Prostate gland (tissue), 2 donors: ENCODE measurements at regions not wholly inside any gene's neighbourhood (a gene's known extent, or its start where the extent isn't known, plus 50 kb on each side); places are given as distances from the start of the nearest gene placed in this dataset.

Experiments used
- DNase-seq: peaks from one replicate; pipeline ENCODE4 v3.0.0-alpha.2; 2019; ENCODE audit warnings: low spot score
- H3K27ac ChIP-seq, 2 donors: fragments of 200-600 bp; sonication (generic); 2 replicates each; pipeline ENCODE4 v1.5.1; 2017 to 2019
- H3K27me3 ChIP-seq: fragments of 200-600 bp; sonication (generic); replicated peaks from 2 replicates; pipeline ENCODE4 v1.5.1; 2019; ENCODE audit not compliant: insufficient read depth
- H3K36me3 ChIP-seq, 2 donors: fragments of 200-600 bp; sonication (generic); 1 replicate in 1 of 2; 2 replicates in 1 of 2; pipeline versions ENCODE4 v1.5.1 to v1.8.1; 2017 to 2019
- H3K4me1 ChIP-seq: fragments of 200-600 bp; sonication (generic); replicated peaks from 2 replicates; pipeline ENCODE4 v1.5.1; 2019
- H3K4me3 ChIP-seq, 2 donors: fragments of 200-600 bp; sonication (generic); 2 replicates each; pipeline ENCODE4 v1.5.1; 2017 to 2019
- H3K9me3 ChIP-seq: fragments of 200-600 bp; sonication (generic); 2 replicates; pipeline ENCODE4 v1.5.1; 2017
- POLR2A ChIP-seq: fragments of 450-650 bp; IDR thresholded peaks from one replicate; pipeline ENCODE4 v1.6.1; 2016; ENCODE audit warnings: antibody characterized with exemption, mild to moderate bottlenecking
- POLR2AphosphoS5 ChIP-seq: sonication (generic); formaldehyde crosslinking; IDR thresholded peaks from one replicate; pipeline ENCODE4 v1.6.1; 2017; ENCODE audit warnings: antibody characterized with exemption
- WGBS: methylation state at CpG from one replicate; pipeline ENCODE4 v1.1.5; 2018; 5-methylcytosine and 5-hydroxymethylcytosine counted together
- intact Hi-C: fragments of 100-400 bp; cut with DNase I; formaldehyde crosslinking; loops from one replicate; pipeline ENCODE4 v1.14.2; 2022
- TF ChIP-seq, protein P1 (sequence below), 4 experiments: fragments of 200-600 bp in 2 of 4; fragments of 450-650 bp in 2 of 4; sonication (generic) in 2 of 4; IDR thresholded peaks; 1 replicate in 3 of 4; 2 replicates in 1 of 4; pipeline ENCODE4 v1.5.1; 2016 to 2019; ENCODE audit warnings: antibody characterized with exemption in 4 of 4, mild to moderate bottlenecking in 2 of 4, moderate library complexity in 2 of 4

- H3K9me3 ChIP-seq = no peaks in the 10 kb centered on the region
- no peaks in the 10 kb centered on the region for H3K4me1 ChIP-seq
- H3K4me3 ChIP-seq = no peak overlapping the region
- TF ChIP-seq POLR2A (no peak), POLR2AphosphoS5 (no peak)
- TF ChIP-seq, protein P1, sequence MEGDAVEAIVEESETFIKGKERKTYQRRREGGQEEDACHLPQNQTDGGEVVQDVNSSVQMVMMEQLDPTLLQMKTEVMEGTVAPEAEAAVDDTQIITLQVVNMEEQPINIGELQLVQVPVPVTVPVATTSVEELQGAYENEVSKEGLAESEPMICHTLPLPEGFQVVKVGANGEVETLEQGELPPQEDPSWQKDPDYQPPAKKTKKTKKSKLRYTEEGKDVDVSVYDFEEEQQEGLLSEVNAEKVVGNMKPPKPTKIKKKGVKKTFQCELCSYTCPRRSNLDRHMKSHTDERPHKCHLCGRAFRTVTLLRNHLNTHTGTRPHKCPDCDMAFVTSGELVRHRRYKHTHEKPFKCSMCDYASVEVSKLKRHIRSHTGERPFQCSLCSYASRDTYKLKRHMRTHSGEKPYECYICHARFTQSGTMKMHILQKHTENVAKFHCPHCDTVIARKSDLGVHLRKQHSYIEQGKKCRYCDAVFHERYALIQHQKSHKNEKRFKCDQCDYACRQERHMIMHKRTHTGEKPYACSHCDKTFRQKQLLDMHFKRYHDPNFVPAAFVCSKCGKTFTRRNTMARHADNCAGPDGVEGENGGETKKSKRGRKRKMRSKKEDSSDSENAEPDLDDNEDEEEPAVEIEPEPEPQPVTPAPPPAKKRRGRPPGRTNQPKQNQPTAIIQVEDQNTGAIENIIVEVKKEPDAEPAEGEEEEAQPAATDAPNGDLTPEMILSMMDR (IDR thresholded peaks at IDR 0.05) = no peak
- intact Hi-C loops = no loop called here
- H3K27ac ChIP-seq = no peak overlapping the region
- H3K27me3 ChIP-seq = no peaks in the 10 kb centered on the region
- no peak for DNase-seq
- H3K36me3 ChIP-seq = no peaks in the 10 kb centered on the region
Measured at GRCh38 chr4:96739101-96739500, 899.2 kb downstream of the PDHA2 start.

DNA sequence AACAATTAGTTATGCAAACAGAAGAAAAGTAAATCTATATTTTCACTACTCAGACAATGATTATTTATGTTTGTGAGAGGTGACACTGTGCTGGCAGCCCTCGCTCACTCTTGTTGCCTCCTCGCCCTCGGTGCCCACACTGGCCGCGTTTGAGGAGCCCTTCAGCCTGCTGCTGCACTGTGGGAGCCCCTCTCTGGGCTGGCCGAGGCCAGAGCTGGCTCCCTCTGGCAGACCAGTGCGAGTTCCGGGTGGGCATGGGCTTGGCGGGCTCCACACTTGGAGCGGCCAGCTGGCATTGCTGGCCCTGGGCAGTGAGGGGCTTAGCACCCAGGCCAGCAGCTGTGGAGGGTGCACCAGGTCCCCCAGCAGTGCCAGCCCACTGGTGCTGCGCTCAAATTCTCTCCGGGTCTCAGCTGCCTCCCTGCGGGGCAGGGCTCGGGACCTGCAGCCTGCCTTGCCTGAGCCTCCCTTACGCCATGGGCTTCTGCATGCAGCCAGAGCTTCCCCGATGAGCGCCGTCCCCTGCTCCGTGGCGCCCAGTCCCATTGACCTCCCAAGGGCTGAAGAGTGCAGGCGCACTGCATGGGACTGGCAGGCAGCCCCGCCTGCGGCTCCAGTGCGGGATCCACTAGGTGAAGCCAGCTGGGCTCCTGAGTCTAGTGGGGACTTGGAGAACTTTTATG, 902.6 kb downstream of the PDHA2 start:
- DNase-seq = no peak
- H3K4me1 ChIP-seq = no peaks in the 10 kb centered on the region
- 94% methylated on average over 22 of the region's 24 CpGs for WGBS
- intact Hi-C loops = no loop called here
- TF ChIP-seq, protein P1 (IDR thresholded peaks at IDR 0.05) = no peak
- no peak for TF ChIP-seq POLR2AphosphoS5
- TF ChIP-seq POLR2A = no peak
- H3K4me3 ChIP-seq = no peak overlapping the region
- no peak overlapping the region for H3K27ac ChIP-seq
- no peaks in the 10 kb centered on the region for H3K27me3 ChIP-seq
- H3K36me3 ChIP-seq = no peaks in the 10 kb centered on the region
- no peaks in the 10 kb centered on the region for H3K9me3 ChIP-seq

GRCh38 chr4:96744676-96745075, 904.8 kb downstream of the PDHA2 start:
- TF ChIP-seq, protein P1 (IDR thresholded peaks at IDR 0.05) = no peak
- TF ChIP-seq POLR2AphosphoS5 = no peak
- TF ChIP-seq POLR2A = no peak
- no peak for DNase-seq
- Histone ChIP-seq H3K36me3 (no peaks in the 10 kb centered on the region), H3K4me3 (no peak overlapping the region), H3K27ac (no peak overlapping the region), H3K27me3 (no peaks in the 10 kb centered on the region), H3K4me1 (no peaks in the 10 kb centered on the region), H3K9me3 (no peaks in the 10 kb centered on the region)
- intact Hi-C loops = no loop called here

DNA sequence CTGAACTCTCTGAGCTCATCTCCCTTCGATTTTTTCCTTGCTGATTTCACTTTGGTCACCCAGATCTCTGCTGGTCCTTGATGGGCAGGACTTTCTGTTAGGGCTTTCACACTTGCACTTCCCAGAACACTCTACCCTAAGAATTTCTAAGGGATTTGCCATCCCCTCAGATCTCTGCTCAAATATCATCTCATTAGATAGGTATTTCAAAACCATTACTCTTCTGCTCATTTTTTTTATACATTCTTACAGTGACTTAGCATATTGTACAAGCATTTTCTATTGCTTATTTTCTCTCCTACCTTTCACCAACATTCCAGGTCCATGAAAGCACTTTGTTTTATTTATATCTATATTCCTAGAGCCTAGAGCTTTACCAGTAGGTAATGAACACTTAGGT, 913.3 kb downstream of the PDHA2 start:
- H3K4me1 ChIP-seq = no peaks in the 10 kb centered on the region
- no peak overlapping the region for H3K27ac ChIP-seq
- TF ChIP-seq POLR2A = no peak
- TF ChIP-seq, protein P1 (IDR thresholded peaks at IDR 0.05) = no peak
- no peak for TF ChIP-seq POLR2AphosphoS5
- no peak overlapping the region for H3K4me3 ChIP-seq
- H3K9me3 ChIP-seq = no peaks in the 10 kb centered on the region
- no peaks in the 10 kb centered on the region for H3K27me3 ChIP-seq
- WGBS = 88% methylated on average over 1 of the region's 1 CpG
- no peaks in the 10 kb centered on the region for H3K36me3 ChIP-seq
- intact Hi-C loops = no loop called here
- DNase-seq = no peak
